HPDE6-E6E7 (cell line): ENCODE measurements at regions not wholly inside any gene's neighbourhood (a gene's known extent, or its start where the extent isn't known, plus 50 kb on each side); places are given as distances from the start of the nearest gene placed in this dataset.
"Not testable (repeated sequence)": the region's sequence is repeated elsewhere in the genome, so short reads cannot be mapped to it uniquely, and the experiment has no call there.

Experiments
- DNase-seq: peaks from one replicate; pipeline ENCODE4 v3.0.0; 2011; ENCODE audit warnings: missing footprints; ENCODE audit errors: extremely low spot score

DNA sequence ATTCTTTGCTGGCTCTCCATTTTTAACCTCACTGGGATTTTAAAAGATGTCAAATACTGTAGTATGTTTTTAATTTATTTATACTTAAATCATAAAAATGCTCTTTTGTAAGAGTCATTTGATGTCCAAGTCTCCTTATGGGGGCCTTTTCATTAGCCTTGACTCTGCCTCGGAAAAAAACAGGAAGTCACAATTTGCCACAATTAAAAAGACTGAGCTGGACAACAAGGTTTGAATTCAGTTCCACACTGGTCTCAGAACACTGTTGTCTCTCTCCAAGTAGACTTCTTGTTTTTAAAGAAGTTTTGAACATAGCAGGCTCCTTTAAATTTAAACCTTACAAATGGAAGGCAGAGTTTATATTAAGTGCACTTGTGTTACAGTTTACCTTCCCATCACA lies 444.2 kb downstream of the ACTL7B start:
- DNase-seq: no peak

DNA sequence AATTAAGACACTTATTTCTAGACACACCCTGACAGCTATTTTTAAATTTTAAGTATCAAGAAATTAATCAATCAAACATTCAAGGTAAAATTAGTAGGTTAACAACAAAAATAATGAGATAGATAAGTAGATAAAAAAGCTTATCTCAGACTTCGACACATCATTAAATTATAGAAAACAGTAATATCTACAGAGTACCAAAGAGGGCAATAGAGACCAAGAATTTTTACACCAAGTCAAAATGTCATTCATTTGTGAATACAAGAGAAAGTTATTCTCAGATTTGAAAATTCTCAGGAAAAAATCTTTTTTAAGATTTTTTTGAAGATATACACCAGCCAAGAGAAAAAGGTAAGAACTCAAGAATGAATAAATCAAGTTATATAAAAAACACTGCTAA lies 445.6 kb downstream of the ACTL7B start:
- no peak for DNase-seq

DNA sequence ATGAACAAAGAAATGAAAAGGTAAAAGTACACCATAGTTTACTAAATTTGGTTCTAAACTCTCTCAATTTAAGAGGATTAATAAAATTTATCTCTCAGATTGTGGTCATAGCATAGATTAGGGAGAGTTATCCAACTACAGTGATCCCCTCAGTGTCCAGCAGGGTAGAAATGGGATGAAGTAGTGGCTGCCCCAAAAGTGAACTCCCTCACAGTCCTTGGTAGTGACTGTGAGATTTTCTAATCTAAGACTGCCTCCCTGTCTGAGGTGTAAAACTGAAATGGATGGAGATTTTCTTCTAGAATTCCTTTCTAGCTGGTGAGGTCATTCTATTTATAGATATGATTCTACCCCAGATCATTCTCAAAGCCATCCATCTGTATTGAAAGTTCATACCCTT lies 455.5 kb downstream of the ACTL7B start:
- no peak for DNase-seq

DNA sequence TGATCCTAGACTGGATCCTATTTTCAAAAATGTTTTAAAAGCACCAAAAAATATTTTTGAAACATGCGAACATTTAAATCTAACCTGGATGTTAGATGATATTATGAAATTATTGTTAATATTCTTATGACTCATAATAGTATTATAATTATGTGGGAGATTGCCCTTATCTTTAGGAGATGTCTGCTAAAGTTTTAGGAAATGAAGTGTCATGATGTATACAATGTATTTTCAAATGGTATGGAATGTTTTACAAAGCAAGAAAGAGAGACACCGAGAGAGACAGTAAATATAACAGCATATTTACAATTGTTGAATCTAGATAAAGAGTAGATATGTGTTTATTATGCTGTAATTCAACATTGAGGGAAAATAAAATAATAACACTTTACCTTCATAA lies 455.9 kb downstream of the ACTL7B start:
- DNase-seq: no peak

DNA sequence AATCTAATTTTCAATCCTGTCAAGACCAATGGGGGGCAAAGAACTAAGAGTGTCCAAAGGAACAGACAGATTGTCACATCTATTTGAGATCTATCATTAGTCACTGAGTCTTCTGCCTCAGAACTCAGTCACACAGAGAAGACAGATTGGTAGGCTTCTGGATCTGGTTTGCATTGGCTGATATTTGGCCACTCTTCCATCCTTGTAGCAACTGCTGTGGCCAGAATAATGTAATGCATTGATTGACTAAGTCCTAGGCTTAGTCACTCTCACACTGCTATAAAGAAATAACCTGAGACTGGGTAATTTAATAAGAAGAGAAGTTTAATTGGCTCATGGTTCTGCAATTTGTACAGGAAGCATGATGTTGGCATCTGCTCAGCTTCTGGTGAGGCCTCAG lies 458.5 kb downstream of the ACTL7B start:
- DNase-seq: no peak

- DNase-seq: no peak
These were observed 459.2 kb downstream of the ACTL7B start for GRCh38 chr9:108396611-108397010.

- no peak for DNase-seq
These were observed 459.6 kb downstream of the ACTL7B start for GRCh38 chr9:108396193-108396592.

DNA sequence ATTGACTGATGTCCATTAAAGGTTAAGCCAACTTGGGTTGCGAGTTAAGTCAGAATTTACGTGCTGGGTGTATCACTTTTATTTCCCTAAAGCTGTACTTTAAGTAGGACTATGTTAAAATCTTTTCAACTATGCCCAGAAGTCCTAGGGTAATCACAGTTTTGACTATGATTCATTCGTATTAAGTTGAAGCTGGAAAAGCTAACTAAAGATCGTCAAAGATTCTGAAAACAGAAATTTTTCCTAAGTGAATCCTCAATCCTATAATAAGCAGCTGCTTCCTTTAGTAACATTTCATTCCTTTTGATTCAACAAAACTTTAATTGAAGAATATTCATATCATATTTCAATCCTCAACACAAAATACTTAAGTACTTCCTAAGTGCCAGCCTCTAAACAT lies 460.4 kb downstream of the ACTL7B start:
- DNase-seq: no peak

GRCh38 chr9:108394726-108395125 lies 461.1 kb downstream of the ACTL7B start:
- DNase-seq: no peak

- not testable (repeated sequence) for DNase-seq
These were observed 462.2 kb downstream of the ACTL7B start for GRCh38 chr9:108393481-108394001.

DNA sequence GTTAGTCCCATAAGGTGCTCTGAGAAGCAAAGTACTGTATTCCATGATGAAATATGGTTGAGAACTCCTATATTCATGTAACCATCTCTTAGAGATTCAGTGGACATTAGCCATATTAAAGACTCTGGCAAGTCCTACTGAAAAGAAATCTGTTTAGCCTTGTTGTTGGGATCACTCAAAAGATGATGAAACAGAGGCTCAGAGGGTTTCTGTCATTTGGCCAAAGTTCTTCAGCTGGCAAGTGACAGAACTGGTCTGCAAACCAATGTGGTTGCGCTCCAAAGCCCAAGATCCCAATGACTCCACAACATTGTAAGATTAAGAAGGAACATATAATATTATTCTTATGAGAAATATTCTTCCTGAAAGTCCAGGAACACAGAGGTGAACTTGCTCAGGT lies 462.9 kb downstream of the ACTL7B start:
- DNase-seq: no peak

GRCh38 chr9:108389056-108389455 lies 466.7 kb downstream of the ACTL7B start:
- DNase-seq: no peak

- DNase-seq: no peak
These were observed 468.9 kb downstream of the ACTL7B start for GRCh38 chr9:108386859-108387384.

DNA sequence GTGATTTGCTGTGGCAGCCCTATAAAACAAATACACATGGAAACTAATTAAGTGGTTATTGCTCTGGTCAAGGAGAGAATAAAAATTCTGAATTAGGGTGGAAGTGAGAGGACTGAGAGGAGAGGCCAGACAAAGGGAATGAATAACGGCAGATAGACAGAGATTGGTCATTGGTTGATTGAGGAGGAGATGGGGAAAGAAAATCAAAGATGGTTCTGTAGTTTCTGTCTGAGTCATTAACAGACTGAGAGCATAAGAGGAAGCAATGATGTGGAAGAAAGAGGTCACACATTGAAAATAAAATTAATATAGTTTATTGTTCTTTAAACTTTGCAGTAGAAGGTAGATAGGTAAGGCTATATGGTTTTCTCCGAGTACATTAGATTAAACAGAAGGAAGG lies 469.8 kb downstream of the ACTL7B start:
- DNase-seq: no peak

- no peak for DNase-seq
These were observed 472.0 kb downstream of the ACTL7B start for GRCh38 chr9:108383796-108384195.

DNA sequence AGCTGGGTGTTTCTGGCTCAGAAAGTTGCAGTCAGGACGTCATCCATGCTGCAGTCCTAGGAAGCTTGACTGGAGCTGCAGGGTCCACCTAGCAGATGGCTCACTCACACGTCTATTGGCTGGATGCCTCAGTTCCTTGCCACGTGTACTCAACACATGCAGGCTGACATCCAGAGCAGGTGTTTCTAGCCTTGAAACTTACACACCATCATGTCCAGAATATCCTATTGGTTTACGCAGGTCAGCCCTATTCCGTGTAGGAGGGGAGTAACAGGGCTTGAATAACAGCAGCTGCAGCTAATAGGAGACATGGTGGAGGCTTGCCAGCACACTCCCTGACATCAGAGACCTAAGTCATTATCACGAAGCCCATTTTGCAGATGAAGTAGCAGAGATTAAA lies 473.5 kb downstream of the ACTL7B start:
- DNase-seq: no peak

DNA sequence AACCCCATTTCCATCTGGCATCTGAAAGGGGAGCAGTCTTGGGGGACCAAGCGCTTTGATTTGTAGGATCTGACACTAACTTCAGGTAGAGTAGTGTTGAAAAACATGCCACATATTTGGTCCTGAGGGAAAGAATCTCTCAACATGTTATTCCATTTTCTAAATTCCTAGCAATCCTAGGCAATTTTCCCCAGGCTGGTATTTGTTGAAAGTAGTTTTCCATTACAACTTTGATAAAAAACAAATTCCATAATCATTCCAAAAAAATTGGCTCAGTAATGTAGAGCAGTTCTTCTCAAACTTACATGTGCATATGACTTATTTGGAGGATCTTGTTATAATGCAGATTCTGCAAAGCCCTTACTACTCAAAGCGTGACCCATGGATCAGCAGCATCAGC lies 477.9 kb downstream of the ACTL7B start:
- no peak for DNase-seq

- no peak for DNase-seq
These were observed 478.4 kb downstream of the ACTL7B start for GRCh38 chr9:108377382-108377781.

GRCh38 chr9:108376140-108376539 lies 479.6 kb downstream of the ACTL7B start:
- DNase-seq: no peak

- no peak for DNase-seq
These were observed 481.2 kb downstream of the ACTL7B start for GRCh38 chr9:108374626-108375025.

- DNase-seq: no peak
These were observed 488.6 kb downstream of the ACTL7B start for GRCh38 chr9:108367188-108367587.

DNA sequence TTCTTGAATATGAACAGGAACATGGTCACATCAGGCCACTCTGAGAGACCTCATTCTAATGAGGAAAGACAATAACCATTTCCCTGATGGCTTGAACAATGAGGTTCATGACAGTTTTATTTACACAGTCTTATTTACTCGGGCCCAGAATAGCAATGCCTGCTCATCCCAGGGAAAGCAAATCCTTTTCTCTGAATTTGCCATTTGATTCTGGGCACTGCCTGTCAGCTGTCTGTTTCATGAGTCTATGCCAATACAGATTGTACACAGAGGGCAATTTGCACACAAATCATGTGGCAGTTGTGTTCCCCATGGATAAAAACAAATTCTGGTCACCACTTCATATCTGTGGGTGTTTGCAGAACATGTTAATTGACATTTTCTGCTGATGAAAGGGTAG lies 492.5 kb downstream of the ACTL7B start:
- DNase-seq: no peak

- no peak for DNase-seq
These were observed 495.5 kb downstream of the ACTL7B start for GRCh38 chr9:108360304-108360703.

DNA sequence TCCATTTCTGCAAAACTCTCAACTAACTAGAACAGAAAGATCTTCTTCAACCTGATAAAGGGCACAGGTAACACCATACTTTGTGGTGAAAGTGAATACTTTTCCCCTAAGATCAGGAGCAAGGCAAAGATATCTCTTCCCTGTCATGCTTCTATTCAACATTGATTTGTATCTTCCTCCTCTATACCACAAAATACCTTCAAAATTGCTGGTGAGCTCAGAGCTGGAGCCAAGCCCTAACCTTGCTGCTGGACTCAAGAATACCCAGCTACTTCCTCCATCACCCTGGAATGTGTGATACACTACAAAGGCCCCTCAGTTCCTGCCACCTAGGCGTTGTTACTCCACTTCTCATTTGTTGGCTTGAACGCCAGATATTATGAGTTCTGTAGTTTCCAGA lies 499.0 kb downstream of the ACTL7B start:
- DNase-seq: no peak
